Stomach (tissue), 8 donors: ENCODE measurements at regions not wholly inside any gene's neighbourhood (a gene's known extent, or its start where the extent isn't known, plus 50 kb on each side); places are given as distances from the start of the nearest gene placed in this dataset.
"Not testable (repeated sequence)": the region's sequence is repeated elsewhere in the genome, so short reads cannot be mapped to it uniquely, and the experiment has no call there.

Source experiments
- DNase-seq, 2 donors: peaks; one replicate each; pipeline versions ENCODE4 v3.0.0 to v3.0.0-alpha.2; 2013 to 2019
- H3K27ac ChIP-seq, 5 donors: fragments of 200-600 bp in 4 of 5; sonication (generic) in 4 of 5; one replicate each; pipeline ENCODE4 v1.5.1; 2013 to 2019; ENCODE audit warnings: mild to moderate bottlenecking in 1 of 5, moderate library complexity in 1 of 5
- H3K27me3 ChIP-seq, 3 donors: fragments of 200-600 bp; sonication (generic); one replicate each; pipeline ENCODE4 v1.5.1; 2017 to 2019; ENCODE audit warnings: mixed run types in 1 of 3
- H3K36me3 ChIP-seq, 4 donors: fragments of 200-600 bp; sonication (generic); 1 replicate in 3 of 4; 2 replicates in 1 of 4; pipeline ENCODE4 v1.5.1; 2016 to 2019
- H3K4me1 ChIP-seq, 4 donors: fragments of 200-600 bp; sonication (generic); one replicate each; pipeline ENCODE4 v1.5.1; 2016 to 2019
- H3K4me3 ChIP-seq, 4 donors: fragments of 200-600 bp; sonication (generic) in 3 of 4; one replicate each; pipeline ENCODE4 v1.5.1; 2016 to 2019; ENCODE audit warnings: mild to moderate bottlenecking in 1 of 4
- H3K9me3 ChIP-seq, 4 donors: fragments of 200-600 bp; sonication (generic); one replicate each; pipeline ENCODE4 v1.5.1; 2016 to 2019
- CTCF ChIP-seq, 7 experiments: fragments of 450-650 bp in 4 of 7; fragments of 200-600 bp in 3 of 7; sonication (generic) in 3 of 7; IDR thresholded peaks; one replicate each; pipeline ENCODE4 v1.5.1; 2016 to 2019; ENCODE audit warnings: antibody characterized with exemption in 7 of 7, control low read depth in 2 of 7, mild to moderate bottlenecking in 1 of 7
- EP300 ChIP-seq: sonication (generic); formaldehyde crosslinking; IDR thresholded peaks from one replicate; pipeline ENCODE4 v1.6.1; 2017; ENCODE audit warnings: antibody characterized with exemption
- POLR2A ChIP-seq, 4 donors: fragments of 450-650 bp; IDR thresholded peaks; one replicate each; pipeline ENCODE4 v1.6.1; 2016; ENCODE audit warnings: antibody characterized with exemption in 4 of 4, control low read depth in 2 of 4, mild to moderate bottlenecking in 1 of 4, moderate library complexity in 1 of 4
- POLR2AphosphoS5 ChIP-seq, 3 donors: sonication (generic); formaldehyde crosslinking; IDR thresholded peaks; one replicate each; pipeline ENCODE4 v1.6.1; 2016; ENCODE audit warnings: antibody characterized with exemption in 3 of 3
- WGBS, 5 donors: extraction: QIAGEN DNeasy Blood & Tissue Kit in 3 of 5; methylation state at CpG; one replicate each; pipeline versions ENCODE4 v1.1.5 to v1.1.7; 2013 to 2018; 5-methylcytosine and 5-hydroxymethylcytosine counted together
- intact Hi-C: fragments of 100-400 bp; cut with DNase I; formaldehyde crosslinking; loops from one replicate; pipeline ENCODE4 v1.15.1; 2023; ENCODE audit warnings: low total_unique reads
- donor health status: healthy with polysubstance abuse.
- donor health status: Bipolar disorder and iron deficiency.
- donor health status: healthy.

- no peak overlapping the region for H3K27ac ChIP-seq
- TF ChIP-seq CTCF (IDR thresholded peaks at IDR 0.05) (no peak), POLR2A (IDR thresholded peaks at IDR 0.05) (no peak), POLR2AphosphoS5 (IDR thresholded peaks at IDR 0.05) (no peak)
- H3K4me3 ChIP-seq: no peak overlapping the region
- no peaks in the 10 kb centered on the region for H3K27me3 ChIP-seq
- H3K4me1 ChIP-seq: no peaks in the 10 kb centered on the region
- no peaks in the 10 kb centered on the region for H3K9me3 ChIP-seq
- WGBS, 5 donors: 74 to 94% (median 88%) methylated on average over 1 of the region's 1 CpG
- H3K36me3 ChIP-seq: no peaks in the 10 kb centered on the region
- DNase-seq: no peak
- intact Hi-C loops: no loop called here
These were observed 63.7 kb upstream of the ALDH1B1 start for GRCh38 chr9:38328765-38329164.

- Histone ChIP-seq H3K4me1 (no peaks in the 10 kb centered on the region), H3K36me3 (no peaks in the 10 kb centered on the region), H3K27me3 (no peaks in the 10 kb centered on the region), H3K27ac (no peak overlapping the region), H3K4me3 (no peak overlapping the region), H3K9me3 (no peaks in the 10 kb centered on the region)
- DNase-seq: no peak
- TF ChIP-seq POLR2A (IDR thresholded peaks at IDR 0.05) (no peak), POLR2AphosphoS5 (IDR thresholded peaks at IDR 0.05) (no peak), CTCF (IDR thresholded peaks at IDR 0.05) (no peak), EP300 (no peak)
- whole genome bisulfite sequencing, 5 donors: 85 to 96% (median 94%) methylated on average over 4 of the region's 4 CpGs
- intact Hi-C loops: no loop called here
These were observed 66.4 kb upstream of the ALDH1B1 start for GRCh38 chr9:38326122-38326521.

- H3K27ac ChIP-seq, H3K9me3 ChIP-seq, H3K27me3 ChIP-seq, H3K36me3 ChIP-seq, DNase-seq, H3K4me3 ChIP-seq, H3K4me1 ChIP-seq, intact Hi-C loops: not testable (repeated sequence)
- 94 to 100% (median 97%) methylated on average over 3 to 23 of the region's 27 CpGs for WGBS, 5 donors
These were observed 68.3 kb upstream of the ALDH1B1 start for GRCh38 chr9:38324213-38324612.

GRCh38 chr9:38322937-38323336, 69.6 kb upstream of the ALDH1B1 start:
- Histone ChIP-seq H3K27ac (no peak overlapping the region), H3K4me1 (peaks cover 0 to 14% (median 6%) of the 10 kb centered on the region in 4 donors), H3K4me3 (no peak overlapping the region), H3K36me3 (no peaks in the 10 kb centered on the region), H3K9me3 (no peaks in the 10 kb centered on the region), H3K27me3 (no peaks in the 10 kb centered on the region)
- DNase-seq: no peak
- intact Hi-C loops: no loop called here
- TF ChIP-seq EP300 (no peak), POLR2A (IDR thresholded peaks at IDR 0.05) (no peak), POLR2AphosphoS5 (IDR thresholded peaks at IDR 0.05) (no peak), CTCF (IDR thresholded peaks at IDR 0.05) (no peak)
- 71 to 80% (median 72%) methylated on average over 3 of the region's 3 CpGs for WGBS, 5 donors

GRCh38 chr9:38319496-38320173, 72.9 kb upstream of the ALDH1B1 start:
- H3K27me3 ChIP-seq: no peaks in the 10 kb centered on the region
- no peak for TF ChIP-seq POLR2AphosphoS5 (IDR thresholded peaks at IDR 0.05)
- no peak for TF ChIP-seq EP300
- TF ChIP-seq CTCF (IDR thresholded peaks at IDR 0.05): no peak
- no peak for TF ChIP-seq POLR2A (IDR thresholded peaks at IDR 0.05)
- H3K27ac ChIP-seq: peak overlapping the region in 3 of 5 donors; percentile 35 to 45 (median 39)
- H3K36me3 ChIP-seq: no peaks in the 10 kb centered on the region
- 25 to 49% (median 30%) methylated on average over 5 of the region's 5 CpGs for WGBS, 5 donors
- intact Hi-C loops: no loop called here
- H3K4me3 ChIP-seq: peak overlapping the region in 3 of 4 donors; percentile 13 to 23 (median 17)
- H3K9me3 ChIP-seq: no peaks in the 10 kb centered on the region
- H3K4me1 ChIP-seq: peaks cover 0 to 14% (median 6%) of the 10 kb centered on the region in 4 donors
- DNase-seq: no peak
